M059J (cell line): ENCODE measurements at regions not wholly inside any gene's neighbourhood (a gene's known extent, or its start where the extent isn't known, plus 50 kb on each side); places are given as distances from the start of the nearest gene placed in this dataset.

Experiments
- DNase-seq: peaks from one replicate; pipeline ENCODE4 v3.0.0-alpha.2; 2012; ENCODE audit warnings: low read depth

DNA sequence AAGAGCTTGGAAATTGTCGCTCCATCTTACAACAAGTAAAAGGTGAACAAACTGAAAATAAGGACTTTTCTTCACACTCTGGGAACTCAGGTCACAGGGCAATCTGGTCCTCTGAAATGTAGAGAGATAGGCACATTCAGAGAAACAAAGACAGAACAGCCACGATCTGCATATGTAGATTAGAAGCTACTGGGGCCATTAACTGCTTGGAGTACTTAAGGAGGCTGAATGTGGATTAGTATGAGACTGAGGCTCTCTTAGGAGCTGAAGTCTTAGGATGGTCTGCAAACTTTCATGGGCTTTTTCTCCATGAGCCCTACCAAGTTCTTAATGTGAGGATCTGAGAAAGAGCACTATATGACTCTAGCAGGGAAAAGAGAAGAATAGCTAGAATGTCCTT lies 265.3 kb upstream of the NXPH2 start:
- no peak for DNase-seq

- no peak for DNase-seq
These were observed 253.9 kb upstream of the NXPH2 start for GRCh38 chr2:139034064-139034463.

DNA sequence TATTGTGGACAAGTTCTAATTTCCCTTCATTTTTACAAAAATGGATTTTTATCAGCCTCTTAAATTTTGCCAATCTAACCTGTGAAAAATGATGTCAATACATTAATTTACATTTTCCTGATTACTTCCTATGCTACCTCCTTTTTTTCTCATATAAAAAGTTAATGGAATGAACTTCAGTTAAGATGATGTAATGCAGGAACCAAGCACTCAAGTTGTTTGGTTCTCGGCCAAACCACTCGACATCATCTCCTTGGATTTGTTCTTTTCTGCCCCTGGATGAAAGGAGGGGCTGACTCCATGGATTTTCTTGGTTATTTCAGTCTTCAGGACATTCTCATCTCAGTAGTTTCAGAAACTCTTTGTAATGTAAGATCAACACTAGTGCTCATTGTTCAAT lies 253.1 kb upstream of the NXPH2 start:
- peak; percentile 34 for DNase-seq

DNA sequence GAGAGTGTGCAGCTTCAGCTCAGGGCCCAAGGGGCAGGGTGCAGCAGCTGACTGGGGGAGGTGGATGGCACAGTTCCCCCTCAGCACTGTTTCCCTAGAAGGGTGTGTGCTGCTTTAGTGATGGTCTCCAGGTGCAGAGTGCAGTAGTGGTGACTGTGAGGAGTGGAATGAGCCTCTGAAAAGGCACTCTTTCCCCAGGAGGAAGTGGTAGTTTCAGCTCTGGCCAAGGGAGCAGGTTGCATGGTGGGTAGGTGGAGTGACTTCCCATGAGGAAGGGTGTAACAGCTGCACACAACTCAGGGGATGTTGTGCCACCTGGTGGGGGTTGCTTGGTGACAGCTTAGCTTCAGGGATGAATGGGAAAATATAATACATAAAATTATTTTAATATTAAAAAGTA lies 251.5 kb upstream of the NXPH2 start:
- DNase-seq: peak; percentile 3

DNA sequence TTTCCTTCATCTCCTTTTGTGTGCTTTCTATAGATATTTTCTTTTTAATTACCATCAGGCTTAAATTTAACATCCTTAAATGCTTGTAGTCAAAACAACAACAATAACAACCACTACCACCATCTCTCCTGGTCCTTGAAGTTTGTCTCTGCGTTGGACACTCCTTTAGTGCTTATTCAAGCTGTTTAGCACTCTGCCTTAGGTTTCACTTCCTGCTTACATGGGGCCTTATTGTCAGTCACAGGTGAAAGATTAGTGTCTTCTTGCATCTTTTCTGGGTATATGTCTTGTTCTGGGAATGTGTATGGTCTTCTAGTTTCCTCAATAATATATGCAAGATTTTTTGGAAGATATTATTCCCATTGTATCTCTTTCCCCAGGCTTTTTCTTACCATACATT lies 240.1 kb upstream of the NXPH2 start:
- no peak for DNase-seq

- no peak for DNase-seq
These were observed 238.1 kb upstream of the NXPH2 start for GRCh38 chr2:139018252-139018651.

DNA sequence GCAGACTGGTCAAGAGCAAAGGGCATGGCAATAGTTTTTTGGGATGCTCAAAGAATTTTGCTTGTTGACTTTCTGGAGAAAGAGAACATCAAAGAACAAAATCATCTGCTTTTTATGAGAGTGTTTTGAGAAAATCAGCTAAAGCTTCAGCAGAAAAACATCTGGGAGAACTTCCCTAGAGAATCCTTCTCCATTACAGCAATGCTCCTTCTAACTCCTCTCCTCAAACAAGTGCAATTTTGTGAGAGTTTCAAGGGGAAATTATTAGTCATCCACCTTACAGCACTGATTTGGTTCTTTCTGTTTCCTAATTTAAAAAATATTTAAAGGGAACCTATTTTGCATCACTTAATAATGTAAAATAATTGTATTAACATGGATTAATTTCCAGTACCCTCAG lies 226.9 kb upstream of the NXPH2 start:
- no peak for DNase-seq

DNA sequence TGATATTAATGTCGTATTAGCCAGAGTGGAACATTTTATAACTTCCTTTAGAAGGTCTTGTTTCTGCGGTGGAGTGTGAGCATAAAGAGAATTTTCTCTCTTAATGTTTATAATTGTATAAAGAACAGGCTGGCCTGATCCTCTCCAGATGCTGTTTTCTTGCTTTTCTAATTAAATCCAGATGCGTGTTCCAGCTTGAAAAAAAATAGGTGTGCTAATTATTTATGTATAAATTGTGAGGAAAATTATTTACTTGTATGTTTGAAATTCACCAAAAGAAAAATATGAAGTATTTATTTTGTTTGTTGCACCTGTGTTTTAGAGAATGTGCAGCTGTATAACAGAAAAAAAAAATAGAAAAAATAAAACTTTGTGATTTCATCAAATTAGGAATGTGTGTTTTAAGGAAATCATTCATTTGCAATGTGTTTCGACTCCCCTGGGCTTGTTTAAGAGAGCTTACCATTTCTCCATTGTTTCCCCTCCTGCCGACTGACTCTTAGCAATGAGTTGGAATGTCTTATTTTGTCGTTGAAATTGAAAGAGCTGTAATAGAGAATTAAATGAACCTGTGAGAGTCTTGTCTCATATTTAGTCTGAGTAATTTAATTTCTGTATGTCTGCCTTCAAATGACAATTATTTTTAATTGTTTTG lies 220.1 kb upstream of the NXPH2 start:
- DNase-seq: no peak

- peak; percentile 31 for DNase-seq
These were observed 217.8 kb upstream of the NXPH2 start for GRCh38 chr2:138997856-138998517.

DNA sequence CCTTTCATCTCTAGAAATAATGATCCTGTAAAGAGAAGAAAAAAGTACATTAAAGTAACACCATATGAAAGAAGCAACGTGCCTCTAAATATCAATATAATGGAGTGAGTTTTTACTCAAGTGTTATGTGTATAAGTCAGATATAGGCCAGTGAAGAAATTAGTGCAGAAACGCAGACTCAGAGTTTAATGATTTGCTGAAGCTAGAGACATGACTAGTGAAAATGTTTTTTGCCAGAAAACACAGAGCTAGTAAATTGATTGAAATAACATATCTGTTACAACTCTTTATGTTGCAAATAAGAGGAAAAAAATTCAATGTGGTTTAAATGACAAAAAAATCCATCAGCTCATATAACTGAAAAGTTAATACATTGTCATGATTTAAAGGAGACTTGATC lies 217.2 kb upstream of the NXPH2 start:
- no peak for DNase-seq

- DNase-seq: no peak
These were observed 214.3 kb upstream of the NXPH2 start for GRCh38 chr2:138994502-138994901.

DNA sequence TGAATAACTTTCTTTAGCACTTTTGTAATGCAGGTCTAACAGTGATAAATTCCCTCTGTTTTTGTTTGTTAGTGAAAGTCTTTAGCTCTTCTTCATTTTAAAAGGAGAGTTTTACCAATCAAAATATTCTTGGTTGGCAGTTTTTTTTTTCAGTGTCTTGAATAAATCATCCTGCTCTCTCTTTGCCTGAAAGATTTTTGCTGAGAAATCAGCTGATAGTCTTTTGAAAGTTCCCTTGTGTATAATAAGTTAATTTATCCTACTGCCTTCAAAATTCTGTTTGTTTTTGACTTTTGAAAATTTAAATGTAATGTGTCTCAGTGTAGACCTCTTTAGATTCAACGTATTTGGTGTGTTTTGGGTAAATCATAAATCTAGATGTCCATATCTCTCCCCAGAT lies 205.7 kb upstream of the NXPH2 start:
- no peak for DNase-seq

GRCh38 chr2:138979131-138979785 lies 199.1 kb upstream of the NXPH2 start:
- no peak for DNase-seq

DNA sequence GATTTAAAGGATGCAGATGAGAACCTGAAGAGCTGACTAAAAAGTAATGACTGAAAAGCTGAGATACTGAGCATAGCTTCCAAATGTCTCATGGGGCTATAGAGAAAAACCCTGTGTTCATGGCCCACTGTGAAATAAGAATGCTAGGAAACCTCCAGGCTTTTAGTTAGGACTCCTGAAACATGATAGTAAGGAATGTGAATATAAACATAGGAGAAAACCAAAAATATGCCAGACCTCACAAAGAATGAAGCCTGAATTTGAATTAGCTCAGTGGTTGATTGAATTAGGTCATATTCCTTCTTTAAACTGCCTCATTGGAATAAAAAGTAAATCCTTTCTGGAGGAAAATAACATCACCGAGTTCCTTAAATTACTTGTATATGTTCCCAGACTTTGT lies 194.5 kb upstream of the NXPH2 start:
- peak; percentile 31 for DNase-seq

DNA sequence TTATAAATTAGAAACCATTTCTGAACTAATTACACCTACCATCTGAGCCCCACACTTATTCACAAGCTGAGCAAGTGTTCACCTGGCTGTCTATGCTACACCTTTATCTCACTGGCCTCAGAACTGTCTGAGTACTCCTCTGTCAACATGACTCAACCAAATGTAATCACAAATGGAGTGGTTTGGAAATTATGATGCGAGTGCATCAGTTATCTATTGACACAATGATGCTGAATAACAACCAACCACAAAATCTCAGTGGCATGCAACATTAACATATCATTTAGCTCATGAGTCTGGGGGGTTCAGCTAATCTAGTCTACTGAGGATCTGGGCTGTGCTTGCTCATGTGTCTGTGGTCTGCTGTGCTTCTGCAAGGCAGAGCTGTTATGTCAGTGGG lies 184.2 kb upstream of the NXPH2 start:
- DNase-seq: no peak

- no peak for DNase-seq
These were observed 182.5 kb upstream of the NXPH2 start for GRCh38 chr2:138962686-138963085.

DNA sequence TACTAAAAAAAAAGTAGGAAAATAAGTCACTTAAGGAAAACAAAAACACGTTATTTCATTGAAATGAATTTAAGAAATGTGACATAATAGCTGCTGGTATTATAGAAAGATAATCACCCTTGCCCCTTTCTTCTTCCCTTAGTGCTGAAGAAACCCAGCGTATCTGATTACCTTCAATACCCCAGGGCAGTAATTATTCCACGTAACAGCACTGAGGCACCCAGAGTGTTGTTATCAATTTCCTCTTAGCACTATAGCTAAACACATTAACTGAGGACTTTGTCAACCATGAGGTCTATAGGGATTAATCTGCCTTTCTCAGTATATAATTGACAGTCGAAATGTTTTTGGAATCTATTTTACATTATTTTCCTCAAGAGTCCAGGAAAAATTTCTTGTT lies 180.0 kb upstream of the NXPH2 start:
- DNase-seq: no peak

DNA sequence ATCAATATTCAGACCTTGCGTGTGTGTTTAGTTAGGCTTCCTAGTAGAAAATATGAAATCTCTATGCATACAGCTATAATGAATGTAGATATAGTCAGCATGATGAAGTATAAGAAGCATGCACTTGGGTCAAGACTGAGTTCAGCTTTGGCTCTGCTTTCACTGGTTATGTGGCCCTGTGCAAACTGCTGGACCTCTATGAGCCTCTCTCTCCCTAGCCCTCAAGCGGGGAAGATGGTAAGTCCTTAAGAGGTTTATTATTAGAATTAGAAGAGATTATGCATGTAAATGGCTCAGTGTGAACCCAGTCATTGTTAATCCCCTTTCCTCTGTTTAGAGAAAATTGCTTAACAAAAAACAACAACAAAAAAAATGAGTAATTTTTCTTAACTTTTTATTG lies 178.8 kb upstream of the NXPH2 start:
- DNase-seq: no peak

DNA sequence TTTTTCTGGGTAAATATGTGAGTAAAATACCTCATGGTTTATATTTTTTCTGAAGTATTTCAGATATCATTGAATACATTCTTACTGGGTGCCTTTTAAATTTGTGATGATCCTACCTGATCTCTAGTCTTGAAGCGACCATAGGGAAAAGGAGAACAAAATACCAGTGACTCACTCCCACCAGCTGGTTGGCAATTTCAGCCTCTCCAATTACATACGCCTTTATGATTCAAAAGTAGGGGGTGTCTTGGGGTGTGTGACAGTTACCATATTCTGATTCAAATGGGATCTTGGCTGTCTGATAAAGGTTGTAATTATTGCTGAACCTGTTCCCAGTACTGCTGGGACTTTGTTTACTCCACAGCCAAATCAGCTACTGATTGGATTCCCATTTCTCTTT lies 175.9 kb upstream of the NXPH2 start:
- no peak for DNase-seq

DNA sequence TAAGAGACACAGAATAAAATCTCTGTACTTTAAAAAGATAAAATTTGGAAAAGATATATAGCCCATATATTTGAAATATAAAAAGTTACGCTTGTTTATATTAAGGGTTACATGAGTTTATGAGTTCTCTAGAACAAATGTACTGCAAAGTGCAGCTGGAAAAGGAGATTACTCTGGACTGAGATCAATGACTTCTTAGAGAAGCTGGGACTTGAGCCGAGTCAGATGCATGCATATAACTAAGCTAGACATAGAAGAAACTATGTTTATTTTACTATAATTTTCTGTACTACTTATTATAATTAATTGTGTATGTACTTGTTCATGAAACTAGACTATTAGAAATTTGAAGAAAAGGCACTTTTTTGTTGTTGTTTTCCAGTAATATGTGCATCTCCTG lies 170.3 kb upstream of the NXPH2 start:
- no peak for DNase-seq

GRCh38 chr2:138949517-138949916 lies 169.3 kb upstream of the NXPH2 start:
- peak; percentile 43 for DNase-seq

- DNase-seq: peak; percentile 91
These were observed 167.9 kb upstream of the NXPH2 start for GRCh38 chr2:138948070-138948539.

DNA sequence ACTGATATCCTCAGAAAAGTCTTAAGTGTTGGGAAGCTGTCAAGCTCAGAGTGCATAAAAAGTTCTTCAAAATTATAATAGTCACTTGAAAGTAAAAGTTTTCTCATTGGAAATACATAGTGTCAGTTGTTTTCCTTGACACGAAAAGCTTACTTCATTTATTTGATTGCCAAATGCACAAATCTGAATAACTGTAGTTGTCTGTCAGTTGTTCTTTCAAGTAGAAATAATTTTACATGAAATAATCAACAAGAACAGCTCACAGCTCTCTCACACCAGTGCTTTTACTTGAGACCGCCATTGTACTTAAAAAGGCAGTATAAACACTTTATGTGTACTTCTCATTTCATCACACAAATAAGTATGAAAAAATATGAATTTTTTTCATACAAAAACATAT lies 163.3 kb upstream of the NXPH2 start:
- no peak for DNase-seq
